Tibial nerve (tissue), 4 donors: ENCODE measurements at regions not wholly inside any gene's neighbourhood (a gene's known extent, or its start where the extent isn't known, plus 50 kb on each side); places are given as distances from the start of the nearest gene placed in this dataset.

Experiments used
- DNase-seq, 2 donors: peaks; one replicate each; pipeline ENCODE4 v3.0.0-alpha.2; 2019; ENCODE audit warnings: low spot score in 2 of 2
- H3K27ac ChIP-seq, 4 donors: fragments of 200-600 bp; sonication (generic) in 3 of 4; one replicate each; pipeline ENCODE4 v1.5.1; 2017 to 2019; ENCODE audit warnings: mild to moderate bottlenecking in 1 of 4
- H3K27me3 ChIP-seq, 2 donors: fragments of 200-600 bp; sonication (generic) in 1 of 2; one replicate each; pipeline versions ENCODE4 v1.5.1 to v1.6.0; 2017 to 2019
- H3K36me3 ChIP-seq, 3 donors: fragments of 200-600 bp; sonication (generic); one replicate each; pipeline ENCODE4 v1.5.1; 2018 to 2019
- H3K4me1 ChIP-seq, 4 donors: fragments of 200-600 bp; sonication (generic) in 3 of 4; one replicate each; pipeline ENCODE4 v1.5.1; 2017 to 2019
- H3K4me3 ChIP-seq, 4 donors: fragments of 200-600 bp; sonication (generic) in 3 of 4; one replicate each; pipeline ENCODE4 v1.5.1; 2017 to 2019; ENCODE audit warnings: mild to moderate bottlenecking in 1 of 4, moderate library complexity in 1 of 4
- H3K9me3 ChIP-seq, 4 donors: fragments of 200-600 bp; sonication (generic) in 3 of 4; one replicate each; pipeline ENCODE4 v1.5.1; 2017 to 2019
- EP300 ChIP-seq, 2 donors: sonication (generic); formaldehyde crosslinking; IDR thresholded peaks; one replicate each; pipeline ENCODE4 v1.6.1; 2017; ENCODE audit warnings: antibody characterized with exemption in 2 of 2, mild to moderate bottlenecking in 1 of 2
- POLR2A ChIP-seq, 2 donors: fragments of 450-650 bp; IDR thresholded peaks; one replicate each; pipeline ENCODE4 v1.6.1; 2017; ENCODE audit warnings: antibody characterized with exemption in 2 of 2, mild to moderate bottlenecking in 2 of 2, moderate library complexity in 2 of 2
- WGBS, 2 donors: methylation state at CpG; one replicate each; pipeline ENCODE4 v1.1.5; 2018; 5-methylcytosine and 5-hydroxymethylcytosine counted together
- TF ChIP-seq, protein P1 (sequence below), 5 experiments: fragments of 200-600 bp in 3 of 5; fragments of 450-650 bp in 2 of 5; sonication (generic) in 3 of 5; IDR thresholded peaks; one replicate each; pipeline ENCODE4 v1.5.1; 2016 to 2019; ENCODE audit warnings: antibody characterized with exemption in 5 of 5, mild to moderate bottlenecking in 3 of 5, moderate library complexity in 2 of 5

DNA sequence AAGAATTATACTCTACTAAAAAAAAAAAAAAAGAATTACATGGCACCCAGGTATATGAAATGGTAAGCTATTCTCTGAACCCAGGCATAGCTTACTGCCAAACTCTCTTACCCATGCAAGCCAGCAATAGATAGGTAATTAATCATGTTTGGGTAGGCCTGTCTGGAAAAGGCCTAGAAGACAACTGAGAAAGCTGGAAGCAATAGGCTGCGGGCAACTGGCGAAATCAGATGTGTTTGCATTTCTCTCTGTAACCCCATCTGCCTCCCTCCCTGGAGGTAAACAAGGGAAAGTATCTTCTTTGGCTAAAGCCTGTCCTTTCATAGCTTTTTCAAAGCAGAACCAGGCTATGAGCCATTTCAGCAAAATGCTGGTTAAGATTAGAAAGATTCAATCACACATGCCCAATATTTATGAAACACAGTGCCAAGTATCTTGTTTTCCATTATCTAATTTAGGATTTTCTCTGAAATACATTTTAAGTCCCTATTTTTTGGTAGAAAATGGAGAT lies 934.8 kb upstream of the DDX18 start:
- Histone ChIP-seq H3K4me3 (no peak overlapping the region), H3K36me3 (no peaks in the 10 kb centered on the region), H3K4me1 (no peaks in the 10 kb centered on the region), H3K9me3 (no peaks in the 10 kb centered on the region), H3K27me3 (no peaks in the 10 kb centered on the region), H3K27ac (no peak overlapping the region)
- TF ChIP-seq POLR2A (IDR thresholded peaks at IDR 0.05) (no peak), EP300 (IDR thresholded peaks at IDR 0.05) (no peak)
- TF ChIP-seq, protein P1, sequence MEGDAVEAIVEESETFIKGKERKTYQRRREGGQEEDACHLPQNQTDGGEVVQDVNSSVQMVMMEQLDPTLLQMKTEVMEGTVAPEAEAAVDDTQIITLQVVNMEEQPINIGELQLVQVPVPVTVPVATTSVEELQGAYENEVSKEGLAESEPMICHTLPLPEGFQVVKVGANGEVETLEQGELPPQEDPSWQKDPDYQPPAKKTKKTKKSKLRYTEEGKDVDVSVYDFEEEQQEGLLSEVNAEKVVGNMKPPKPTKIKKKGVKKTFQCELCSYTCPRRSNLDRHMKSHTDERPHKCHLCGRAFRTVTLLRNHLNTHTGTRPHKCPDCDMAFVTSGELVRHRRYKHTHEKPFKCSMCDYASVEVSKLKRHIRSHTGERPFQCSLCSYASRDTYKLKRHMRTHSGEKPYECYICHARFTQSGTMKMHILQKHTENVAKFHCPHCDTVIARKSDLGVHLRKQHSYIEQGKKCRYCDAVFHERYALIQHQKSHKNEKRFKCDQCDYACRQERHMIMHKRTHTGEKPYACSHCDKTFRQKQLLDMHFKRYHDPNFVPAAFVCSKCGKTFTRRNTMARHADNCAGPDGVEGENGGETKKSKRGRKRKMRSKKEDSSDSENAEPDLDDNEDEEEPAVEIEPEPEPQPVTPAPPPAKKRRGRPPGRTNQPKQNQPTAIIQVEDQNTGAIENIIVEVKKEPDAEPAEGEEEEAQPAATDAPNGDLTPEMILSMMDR (IDR thresholded peaks at IDR 0.05) = no peak
- 63 to 80% methylated on average over 2 of the region's 2 CpGs for WGBS, 2 donors
- DNase-seq = no peak

DNA sequence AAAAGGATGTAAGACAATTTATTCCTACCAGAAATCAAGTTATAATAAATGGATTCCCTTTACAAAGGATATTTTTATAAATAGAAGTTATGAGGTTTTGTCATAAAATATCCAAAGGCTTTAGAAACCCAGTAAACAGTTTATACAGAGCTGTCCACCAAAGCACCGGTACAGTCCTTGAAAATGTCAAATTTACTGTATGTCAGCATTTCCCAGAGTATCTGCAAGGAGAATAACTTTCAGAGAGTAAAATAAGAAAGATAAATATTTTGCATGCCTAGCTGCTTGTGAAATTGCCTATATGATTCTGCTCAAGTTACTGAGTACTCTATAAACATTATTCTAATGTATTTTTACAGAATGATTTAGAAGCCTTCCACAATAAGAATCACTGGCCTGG lies 923.3 kb upstream of the DDX18 start:
- WGBS, 2 donors = 60 to 70% methylated on average over 1 of the region's 1 CpG
- no peaks in the 10 kb centered on the region for H3K36me3 ChIP-seq
- no peaks in the 10 kb centered on the region for H3K27me3 ChIP-seq
- H3K4me3 ChIP-seq = no peak overlapping the region
- no peak overlapping the region for H3K27ac ChIP-seq
- no peaks in the 10 kb centered on the region for H3K4me1 ChIP-seq
- H3K9me3 ChIP-seq = peaks cover 0 to 20% (median 5%) of the 10 kb centered on the region in 4 donors
- DNase-seq = no peak
- TF ChIP-seq EP300 (IDR thresholded peaks at IDR 0.05) = no peak
- no peak for TF ChIP-seq POLR2A (IDR thresholded peaks at IDR 0.05)
- TF ChIP-seq, protein P1 (IDR thresholded peaks at IDR 0.05) = no peak

DNA sequence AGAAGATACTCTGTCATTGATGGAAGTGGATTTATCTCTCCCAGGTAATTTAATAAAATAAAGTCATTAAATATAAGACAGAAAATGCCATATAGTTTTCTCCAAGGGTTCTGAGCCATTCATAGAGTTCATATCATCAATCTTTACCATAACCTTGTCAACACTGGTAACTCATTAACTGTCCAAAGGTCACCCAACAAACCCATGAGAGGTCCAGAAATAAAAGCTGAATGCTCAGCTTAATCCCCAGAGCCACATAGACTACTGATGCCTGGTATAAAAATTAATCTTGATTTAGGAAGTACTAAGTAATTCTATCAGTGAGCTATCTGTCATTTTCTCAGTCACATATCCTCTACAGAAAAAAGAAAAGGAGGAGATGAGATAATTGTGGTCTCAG lies 903.0 kb upstream of the DDX18 start:
- no peaks in the 10 kb centered on the region for H3K9me3 ChIP-seq
- H3K27ac ChIP-seq = no peak overlapping the region
- DNase-seq = no peak

DNA sequence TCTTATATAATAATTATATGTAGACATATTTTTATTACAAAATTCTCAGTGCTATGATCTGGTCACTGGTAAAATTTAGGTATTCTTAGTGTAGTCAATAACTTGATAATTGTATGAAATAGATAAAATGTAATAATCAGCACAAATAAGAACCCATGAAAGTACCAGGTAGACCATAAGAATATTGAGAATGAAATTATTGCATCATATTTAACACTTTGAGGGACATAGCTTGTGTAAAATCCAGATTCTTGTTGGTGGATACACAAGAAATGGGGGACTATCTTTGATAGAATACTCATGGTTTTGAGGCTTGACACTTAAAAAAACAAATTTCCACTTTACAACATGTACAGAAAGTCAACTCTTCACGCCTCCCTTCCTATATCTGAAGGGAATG lies 898.8 kb upstream of the DDX18 start:
- WGBS, 2 donors = 76 to 80% methylated on average over 1 of the region's 1 CpG
- TF ChIP-seq, protein P1 (IDR thresholded peaks at IDR 0.05) = no peak
- TF ChIP-seq EP300 (IDR thresholded peaks at IDR 0.05) (no peak), POLR2A (IDR thresholded peaks at IDR 0.05) (no peak)
- Histone ChIP-seq H3K27me3 (no peaks in the 10 kb centered on the region), H3K4me3 (no peak overlapping the region), H3K27ac (no peak overlapping the region), H3K36me3 (no peaks in the 10 kb centered on the region), H3K9me3 (no peaks in the 10 kb centered on the region), H3K4me1 (no peaks in the 10 kb centered on the region)
- no peak for DNase-seq

More for the DNA sequence above, 903.0 kb upstream of the DDX18 start:
- Histone ChIP-seq H3K4me3 (no peak overlapping the region), H3K4me1 (no peaks in the 10 kb centered on the region), H3K36me3 (no peaks in the 10 kb centered on the region), H3K27me3 (no peaks in the 10 kb centered on the region)
- TF ChIP-seq, protein P1 (IDR thresholded peaks at IDR 0.05) = no peak
- no peak for TF ChIP-seq EP300 (IDR thresholded peaks at IDR 0.05)
- no peak for TF ChIP-seq POLR2A (IDR thresholded peaks at IDR 0.05)

DNA sequence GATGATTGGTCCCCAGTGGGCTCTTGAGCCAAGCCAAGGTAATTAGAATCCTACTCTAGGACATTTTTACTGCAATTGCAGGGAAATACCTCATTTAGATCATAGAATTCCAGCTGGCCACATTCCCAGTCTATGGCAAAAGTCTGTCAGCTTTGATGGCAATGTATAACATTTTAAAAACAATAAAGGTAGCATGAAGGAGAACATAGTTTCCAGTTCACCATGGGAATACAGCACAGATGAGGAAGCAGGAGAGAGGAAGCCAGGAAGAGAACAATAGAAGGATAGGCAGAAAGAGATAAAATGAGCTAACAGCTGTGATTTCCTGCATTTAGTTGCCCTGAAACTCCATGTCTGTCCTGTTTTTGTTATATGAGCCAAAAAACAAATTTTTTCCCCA lies 897.3 kb upstream of the DDX18 start:
- Histone ChIP-seq H3K4me3 (no peak overlapping the region), H3K27ac (no peak overlapping the region), H3K9me3 (no peaks in the 10 kb centered on the region), H3K4me1 (no peaks in the 10 kb centered on the region), H3K27me3 (no peaks in the 10 kb centered on the region), H3K36me3 (no peaks in the 10 kb centered on the region)
- no peak for DNase-seq
- TF ChIP-seq EP300 (IDR thresholded peaks at IDR 0.05) = no peak
- no peak for TF ChIP-seq POLR2A (IDR thresholded peaks at IDR 0.05)

DNA sequence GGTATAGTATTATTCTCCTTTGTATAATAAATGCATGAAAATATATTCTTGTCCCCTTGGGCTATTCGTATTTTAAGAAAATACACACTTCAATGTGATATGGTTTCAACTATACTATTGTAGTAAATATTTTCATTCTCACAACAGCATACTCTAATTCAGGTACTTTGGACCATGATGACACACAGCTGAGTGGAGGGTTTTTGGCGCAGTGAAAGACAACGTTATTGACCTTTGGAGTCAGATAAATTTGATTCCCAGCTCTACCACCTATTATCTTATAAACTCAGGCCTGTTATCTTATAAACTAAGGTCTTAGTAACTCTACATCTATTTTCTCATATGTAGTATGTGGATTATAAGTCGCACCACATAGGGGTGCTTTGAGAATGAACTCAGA lies 895.9 kb upstream of the DDX18 start:
- Histone ChIP-seq H3K4me1 (no peaks in the 10 kb centered on the region), H3K4me3 (no peak overlapping the region), H3K27me3 (no peaks in the 10 kb centered on the region), H3K9me3 (no peaks in the 10 kb centered on the region), H3K27ac (no peak overlapping the region), H3K36me3 (no peaks in the 10 kb centered on the region)
- 86 to 89% methylated on average over 4 of the region's 4 CpGs for WGBS, 2 donors
- no peak for DNase-seq
- TF ChIP-seq POLR2A (IDR thresholded peaks at IDR 0.05) (no peak), EP300 (IDR thresholded peaks at IDR 0.05) (no peak)
- TF ChIP-seq, protein P1 (IDR thresholded peaks at IDR 0.05) = no peak
